T-helper 1 cell treated with Interleukin-12 subunit alpha and Interleukin-12 subunit beta and Interleukin-4 antibody, amounts not matched to agents 30 ng/mL and 1 ng/mL, for 36 hours (primary cell): ENCODE measurements at regions not wholly inside any gene's neighbourhood (a gene's known extent, or its start where the extent isn't known, plus 50 kb on each side); places are given as distances from the start of the nearest gene placed in this dataset.
"Not testable (repeated sequence)": the region's sequence is repeated elsewhere in the genome, so short reads cannot be mapped to it uniquely, and the experiment has no call there.

ENCODE experiments used
- intact Hi-C: fragments of 100-400 bp; cut with micrococcal nuclease; formaldehyde crosslinking; loops from one replicate; pipeline ENCODE4 v1.15.1; 2024

DNA sequence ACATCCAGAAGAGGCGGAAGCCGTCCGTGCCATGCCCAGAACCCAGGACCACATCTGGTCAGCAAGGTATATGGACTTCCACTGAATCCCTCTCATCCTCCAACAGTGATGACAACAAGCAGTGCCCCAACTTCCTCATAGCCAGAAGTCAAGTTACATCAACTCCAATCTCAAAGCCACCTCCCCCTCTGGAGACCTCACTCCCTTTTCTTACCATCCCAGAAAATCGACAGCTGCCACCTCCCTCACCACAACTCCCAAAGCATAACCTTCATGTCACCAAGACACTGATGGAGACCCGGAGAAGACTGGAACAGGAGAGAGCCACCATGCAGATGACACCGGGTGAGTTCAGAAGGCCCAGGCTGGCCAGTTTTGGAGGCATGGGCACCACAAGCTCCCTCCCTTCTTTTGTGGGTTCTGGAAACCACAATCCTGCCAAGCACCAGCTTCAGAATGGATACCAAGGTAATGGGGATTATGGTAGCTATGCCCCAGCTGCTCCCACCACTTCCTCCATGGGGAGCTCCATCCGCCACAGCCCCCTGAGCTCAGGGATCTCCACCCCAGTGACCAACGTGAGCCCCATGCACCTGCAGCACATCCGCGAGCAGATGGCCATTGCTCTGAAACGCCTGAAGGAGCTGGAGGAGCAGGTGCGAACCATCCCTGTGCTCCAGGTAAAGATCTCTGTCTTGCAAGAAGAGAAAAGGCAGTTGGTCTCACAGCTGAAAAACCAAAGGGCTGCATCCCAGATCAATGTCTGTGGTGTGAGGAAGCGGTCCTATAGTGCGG, 130.3 kb upstream of the DMRT1 start:
- intact Hi-C loops: no loop called here

DNA sequence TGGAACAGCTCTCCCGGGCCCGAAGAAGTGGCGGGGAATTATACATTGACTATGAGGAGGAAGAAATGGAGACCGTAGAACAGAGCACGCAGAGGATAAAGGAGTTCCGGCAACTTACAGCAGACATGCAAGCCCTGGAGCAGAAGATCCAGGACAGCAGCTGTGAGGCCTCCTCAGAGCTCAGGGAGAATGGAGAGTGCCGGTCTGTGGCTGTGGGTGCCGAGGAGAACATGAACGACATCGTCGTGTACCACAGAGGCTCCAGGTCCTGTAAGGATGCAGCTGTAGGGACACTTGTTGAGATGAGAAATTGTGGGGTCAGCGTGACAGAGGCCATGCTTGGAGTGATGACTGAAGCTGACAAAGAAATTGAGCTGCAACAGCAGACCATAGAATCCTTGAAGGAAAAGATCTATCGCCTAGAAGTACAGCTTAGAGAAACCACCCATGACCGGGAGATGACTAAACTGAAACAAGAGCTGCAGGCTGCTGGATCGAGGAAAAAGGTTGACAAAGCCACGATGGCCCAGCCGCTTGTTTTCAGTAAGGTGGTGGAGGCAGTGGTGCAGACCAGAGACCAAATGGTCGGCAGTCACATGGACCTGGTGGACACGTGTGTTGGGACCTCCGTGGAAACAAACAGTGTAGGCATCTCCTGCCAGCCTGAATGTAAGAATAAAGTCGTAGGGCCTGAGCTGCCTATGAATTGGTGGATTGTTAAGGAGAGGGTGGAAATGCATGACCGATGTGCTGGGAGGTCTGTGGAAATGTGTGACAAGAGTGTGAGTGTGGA, 129.5 kb upstream of the DMRT1 start:
- intact Hi-C loops: no loop called here

DNA sequence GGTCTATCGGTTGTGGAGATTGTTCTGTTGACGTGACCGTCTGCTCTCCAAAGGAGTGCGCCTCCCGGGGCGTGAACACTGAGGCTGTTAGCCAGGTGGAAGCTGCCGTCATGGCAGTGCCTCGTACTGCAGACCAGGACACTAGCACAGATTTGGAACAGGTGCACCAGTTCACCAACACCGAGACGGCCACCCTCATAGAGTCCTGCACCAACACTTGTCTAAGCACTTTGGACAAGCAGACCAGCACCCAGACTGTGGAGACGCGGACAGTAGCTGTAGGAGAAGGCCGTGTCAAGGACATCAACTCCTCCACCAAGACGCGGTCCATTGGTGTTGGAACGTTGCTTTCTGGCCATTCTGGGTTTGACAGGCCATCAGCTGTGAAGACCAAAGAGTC, 128.9 kb upstream of the DMRT1 start:
- intact Hi-C loops: no loop called here

DNA sequence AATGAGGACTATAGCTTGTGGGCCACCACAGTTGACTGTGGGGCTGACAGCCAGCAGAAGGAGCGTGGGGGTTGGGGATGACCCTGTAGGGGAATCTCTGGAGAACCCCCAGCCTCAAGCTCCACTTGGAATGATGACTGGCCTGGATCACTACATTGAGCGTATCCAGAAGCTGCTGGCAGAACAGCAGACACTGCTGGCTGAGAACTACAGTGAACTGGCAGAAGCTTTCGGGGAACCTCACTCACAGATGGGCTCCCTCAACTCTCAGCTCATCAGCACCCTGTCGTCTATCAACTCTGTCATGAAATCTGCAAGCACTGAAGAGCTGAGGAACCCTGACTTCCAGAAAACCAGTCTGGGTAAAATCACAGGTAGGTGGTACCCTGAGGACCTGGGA, 128.4 kb upstream of the DMRT1 start:
- intact Hi-C loops: no loop called here

DNA sequence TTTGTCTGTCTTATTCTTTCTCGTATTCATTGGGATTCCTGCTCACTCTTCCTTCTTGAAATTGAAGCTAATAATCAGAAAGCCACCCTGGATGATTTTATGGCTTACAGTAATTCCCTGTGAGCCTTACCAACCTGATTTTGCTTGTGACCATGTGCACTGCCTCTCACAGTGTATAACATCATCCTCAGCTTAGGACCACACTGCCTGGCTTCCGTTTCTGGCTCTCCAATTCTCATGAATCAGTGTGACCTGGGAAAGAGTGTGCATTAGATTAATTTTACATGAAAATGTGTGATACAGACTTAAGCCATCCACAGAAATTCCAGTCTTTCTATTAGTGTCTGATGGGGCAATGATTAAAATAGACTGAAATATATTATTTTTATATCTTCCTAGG, 126.8 kb upstream of the DMRT1 start:
- intact Hi-C loops: no loop called here

DNA sequence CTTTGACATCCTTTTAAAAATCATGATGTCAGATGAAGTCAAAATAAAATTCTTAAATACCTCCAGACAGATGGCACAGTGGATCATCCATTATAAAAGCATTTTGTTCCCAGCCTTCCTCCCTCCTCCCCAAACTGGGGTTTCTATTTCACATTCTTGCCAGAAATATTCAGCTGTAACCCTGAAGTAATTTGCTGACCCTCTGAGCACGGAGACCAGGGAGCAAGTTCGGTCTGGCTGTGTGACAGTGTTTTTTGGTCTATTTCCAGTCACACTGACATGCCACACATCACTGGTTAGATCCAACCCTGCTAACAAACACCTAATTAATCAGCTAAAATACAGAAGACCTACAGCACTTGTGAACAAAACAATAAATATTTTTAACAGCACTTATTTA, 126.2 kb upstream of the DMRT1 start:
- intact Hi-C loops: no loop called here

DNA sequence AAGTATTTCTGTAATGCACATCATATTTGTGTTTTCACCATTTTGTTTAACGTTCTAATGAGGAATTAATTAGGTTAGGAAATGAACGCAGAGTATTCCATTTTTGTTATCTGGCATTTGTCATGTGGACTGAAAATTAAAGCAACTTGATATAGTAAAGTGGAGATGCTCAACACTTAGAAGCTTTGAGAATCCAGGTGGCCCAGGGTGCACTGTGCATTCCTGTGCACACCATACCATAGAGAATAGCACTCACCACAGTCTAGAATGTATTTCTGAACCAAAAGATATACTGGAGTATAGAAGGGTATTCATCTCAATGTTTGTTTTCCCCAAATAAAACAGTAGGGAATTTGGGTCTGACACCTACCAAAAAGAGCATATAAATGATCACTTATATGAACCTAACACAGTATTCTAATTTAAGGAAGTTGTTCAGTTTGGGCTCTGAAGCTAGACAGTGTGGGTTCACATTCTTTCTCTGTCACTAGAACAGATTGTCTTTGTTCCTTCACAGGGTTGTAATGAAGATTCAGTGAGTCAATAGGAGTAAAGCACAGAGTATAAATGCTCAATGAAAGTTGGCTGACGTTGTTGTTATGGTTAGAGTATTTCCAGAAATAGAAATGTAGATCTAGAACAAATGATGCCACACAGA, 125.6 kb upstream of the DMRT1 start:
- intact Hi-C loops: no loop called here

DNA sequence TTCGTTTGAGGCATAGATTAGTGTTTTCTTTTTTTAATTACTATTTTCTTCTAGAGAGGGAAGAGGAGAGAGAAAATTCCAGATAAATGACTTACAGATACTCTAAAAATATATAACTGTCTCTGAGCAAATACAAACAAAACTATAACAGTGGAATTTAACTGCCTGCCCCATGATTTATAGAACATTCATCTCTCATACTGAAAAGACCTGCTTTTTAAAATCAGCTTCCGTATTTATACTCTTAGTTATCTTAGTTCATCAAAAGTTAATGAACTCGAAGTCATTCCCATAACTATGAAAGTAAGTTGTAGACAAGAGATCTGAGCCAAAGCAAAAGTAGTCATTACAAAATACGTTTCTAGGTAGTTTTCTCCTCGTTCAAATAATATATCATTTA, 123.8 kb upstream of the DMRT1 start:
- intact Hi-C loops: no loop called here

DNA sequence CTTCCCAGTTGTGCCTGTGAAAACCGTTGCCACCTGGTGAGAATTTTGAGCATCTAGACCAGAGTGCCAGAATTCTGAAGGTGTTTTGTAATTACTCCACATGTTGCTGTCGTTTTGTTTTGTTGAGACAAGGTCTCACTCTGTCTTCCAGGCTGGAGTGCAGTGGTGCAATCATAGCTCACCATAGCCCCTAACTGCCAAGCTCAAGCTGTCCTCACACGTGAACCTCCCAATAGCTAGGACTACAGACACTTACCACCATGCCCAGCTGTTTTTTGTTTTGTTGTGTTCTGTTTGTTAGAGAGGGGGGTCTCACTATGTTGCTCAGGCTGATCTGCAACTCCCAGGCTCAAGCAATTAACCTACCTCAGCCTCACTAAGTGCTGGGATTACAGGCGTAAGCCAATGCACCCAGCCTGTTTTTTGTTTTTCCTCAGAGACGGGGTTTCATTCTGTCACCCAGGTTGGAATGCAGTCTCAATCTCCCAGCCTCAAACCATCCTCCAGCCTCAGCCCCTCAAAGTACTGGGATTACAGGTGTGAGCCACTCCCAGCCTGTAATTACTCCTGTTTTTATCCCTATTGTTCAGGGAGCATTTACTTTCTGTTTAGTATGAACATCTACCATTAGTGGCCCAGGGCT, 121.1 kb upstream of the DMRT1 start:
- intact Hi-C loops: no loop called here

DNA sequence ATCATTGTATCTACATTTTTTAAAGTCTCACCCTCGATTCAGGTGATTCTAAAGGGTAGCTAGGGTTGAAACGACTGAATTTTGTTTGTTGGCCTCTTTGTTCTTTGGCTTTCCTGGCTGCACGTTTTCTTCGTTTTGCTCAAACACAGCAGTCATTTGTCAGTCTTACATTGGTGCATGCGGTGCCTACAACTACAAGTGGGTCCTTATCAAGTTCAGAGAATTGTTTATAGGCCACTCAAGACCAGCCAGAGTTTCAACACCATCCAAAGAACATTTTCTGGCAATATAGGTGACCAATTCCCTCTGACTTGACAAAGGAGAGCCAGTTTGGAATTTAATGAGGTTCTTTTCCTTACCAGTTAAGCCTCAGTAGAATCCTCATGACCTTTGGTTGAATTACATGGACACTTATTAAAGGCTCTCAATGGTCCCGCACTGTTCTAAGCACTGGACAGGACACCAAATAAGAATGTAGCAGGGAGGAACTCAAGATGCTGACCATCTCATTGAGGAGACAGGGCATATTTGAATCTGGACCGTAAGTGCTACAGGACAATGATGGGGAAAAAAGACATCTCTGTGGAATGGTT, 119.0 kb upstream of the DMRT1 start:
- intact Hi-C loops: no loop called here

DNA sequence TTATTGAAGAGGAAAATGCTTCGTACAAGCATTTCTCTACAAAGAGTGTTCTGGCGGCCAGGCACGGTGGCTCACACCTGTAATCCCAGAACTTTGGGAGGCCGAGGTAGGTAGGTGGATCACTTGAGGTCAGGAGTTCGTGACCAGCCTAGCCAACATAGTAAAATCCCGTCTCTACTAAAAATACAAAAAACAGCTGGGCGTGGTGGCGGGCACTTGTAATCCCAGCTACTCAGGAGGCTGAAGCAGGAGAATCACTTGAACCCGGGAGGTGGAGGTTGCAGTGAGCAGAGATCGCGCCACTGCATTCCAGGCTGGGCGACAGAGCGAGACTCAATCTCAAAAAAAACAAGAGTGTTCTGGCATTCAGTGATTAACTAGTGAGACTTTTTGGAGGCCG, 117.0 kb upstream of the DMRT1 start:
- intact Hi-C loops: not testable (repeated sequence)

DNA sequence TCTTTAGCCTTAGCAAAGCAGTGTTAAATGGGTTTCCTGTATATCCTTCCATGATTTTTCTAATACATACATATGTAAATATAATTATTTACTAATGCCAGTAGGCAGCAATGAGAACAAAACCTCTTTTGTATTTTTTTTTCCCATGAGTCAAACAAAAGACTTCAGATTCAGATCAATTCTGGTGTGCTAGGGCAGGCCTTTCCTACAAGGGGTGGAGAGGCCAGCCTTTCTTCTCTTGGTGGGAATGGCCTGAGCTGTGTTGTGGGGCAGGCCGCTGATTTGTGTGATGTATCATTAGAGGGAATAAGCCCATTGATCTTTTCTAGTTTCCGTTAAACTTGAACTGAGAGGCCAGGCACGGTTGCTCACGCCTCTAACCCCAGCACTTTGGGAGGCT, 115.5 kb upstream of the DMRT1 start:
- intact Hi-C loops: no loop called here

DNA sequence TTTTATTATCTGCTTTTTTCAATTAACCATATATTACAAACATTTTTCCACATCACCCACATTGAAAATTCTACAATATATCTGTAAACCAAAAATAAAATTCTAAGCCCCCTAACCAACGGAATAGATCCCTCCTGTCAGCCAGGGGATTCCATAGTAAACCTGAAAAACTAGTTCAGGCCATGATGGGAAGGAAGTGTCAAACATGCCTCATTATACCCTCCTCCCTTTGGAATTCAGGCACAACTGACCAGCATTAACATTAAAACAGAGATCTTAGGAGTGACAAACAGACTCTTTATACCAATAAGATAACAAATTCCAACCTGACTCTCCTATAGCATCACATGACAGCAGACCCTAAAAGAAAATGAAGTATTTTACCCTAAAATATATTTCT, 113.7 kb upstream of the DMRT1 start:
- intact Hi-C loops: no loop called here

DNA sequence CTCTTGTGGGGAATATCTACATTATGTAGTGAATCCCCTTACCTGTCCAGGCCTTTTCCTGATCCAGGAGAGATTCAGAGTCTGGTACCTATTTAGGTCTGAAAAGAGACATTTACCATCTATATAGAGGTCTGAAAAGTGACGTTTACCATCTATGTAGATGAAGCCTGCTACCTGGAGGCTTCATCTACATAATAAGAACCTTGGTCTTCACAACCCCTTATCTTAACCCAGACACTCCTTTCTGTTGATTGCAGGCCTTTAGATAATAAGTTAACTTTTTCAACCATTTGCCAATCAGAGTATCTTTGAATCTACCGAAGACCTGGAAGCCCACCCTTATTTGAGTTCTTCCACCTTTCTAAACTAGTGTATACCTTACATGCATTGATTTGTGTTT, 113.0 kb upstream of the DMRT1 start:
- intact Hi-C loops: no loop called here

DNA sequence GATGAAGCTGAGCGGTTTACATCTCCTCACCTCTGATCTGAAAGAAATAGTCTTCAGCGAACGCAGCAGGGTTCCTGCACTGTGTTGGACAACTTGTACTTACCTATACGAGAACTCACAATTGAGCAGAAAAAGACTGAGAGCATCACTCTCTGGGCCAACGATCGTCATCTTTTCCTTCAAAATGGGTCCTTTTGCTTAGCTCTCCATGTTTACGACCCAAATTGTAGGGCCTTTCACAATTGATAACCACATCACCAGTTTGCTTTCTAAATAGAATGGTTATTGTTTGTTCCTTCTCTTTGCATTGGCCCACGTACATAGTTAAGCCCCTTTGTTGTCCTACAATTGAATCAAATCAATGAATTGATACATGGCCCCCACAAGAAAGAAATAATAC, 110.0 kb upstream of the DMRT1 start:
- intact Hi-C loops: no loop called here

DNA sequence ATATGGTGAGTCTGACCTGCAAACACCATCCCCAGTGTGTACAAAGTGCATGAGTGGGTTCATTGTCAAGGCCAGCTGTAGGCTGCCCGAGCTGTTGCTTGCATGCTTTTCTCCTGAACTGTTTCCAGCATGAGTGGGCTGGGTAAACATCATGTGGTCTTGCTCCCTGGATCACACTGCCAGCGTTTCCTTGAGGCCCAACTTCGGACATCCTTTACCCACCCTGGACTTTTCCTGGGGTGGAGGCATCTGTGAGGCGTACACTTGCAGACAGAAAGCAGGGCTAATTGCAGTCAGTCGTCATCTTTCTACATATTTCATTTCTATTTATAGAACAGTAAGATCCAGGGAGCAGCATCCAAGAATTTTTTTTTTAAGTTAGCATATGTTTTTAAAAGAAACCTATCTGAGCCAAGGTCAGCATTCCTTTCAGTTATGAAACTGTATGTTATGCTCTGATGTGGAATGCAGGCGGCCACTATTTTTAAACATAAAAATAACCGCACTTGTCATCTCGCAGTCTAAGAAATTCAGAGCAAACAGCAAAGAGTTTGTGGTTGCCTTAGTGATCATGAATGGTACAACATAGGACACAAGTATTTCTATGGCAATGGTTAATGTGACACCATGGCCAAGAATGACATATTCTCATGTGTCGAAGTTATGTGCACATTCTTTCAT, 106.5 kb upstream of the DMRT1 start:
- intact Hi-C loops: no loop called here

DNA sequence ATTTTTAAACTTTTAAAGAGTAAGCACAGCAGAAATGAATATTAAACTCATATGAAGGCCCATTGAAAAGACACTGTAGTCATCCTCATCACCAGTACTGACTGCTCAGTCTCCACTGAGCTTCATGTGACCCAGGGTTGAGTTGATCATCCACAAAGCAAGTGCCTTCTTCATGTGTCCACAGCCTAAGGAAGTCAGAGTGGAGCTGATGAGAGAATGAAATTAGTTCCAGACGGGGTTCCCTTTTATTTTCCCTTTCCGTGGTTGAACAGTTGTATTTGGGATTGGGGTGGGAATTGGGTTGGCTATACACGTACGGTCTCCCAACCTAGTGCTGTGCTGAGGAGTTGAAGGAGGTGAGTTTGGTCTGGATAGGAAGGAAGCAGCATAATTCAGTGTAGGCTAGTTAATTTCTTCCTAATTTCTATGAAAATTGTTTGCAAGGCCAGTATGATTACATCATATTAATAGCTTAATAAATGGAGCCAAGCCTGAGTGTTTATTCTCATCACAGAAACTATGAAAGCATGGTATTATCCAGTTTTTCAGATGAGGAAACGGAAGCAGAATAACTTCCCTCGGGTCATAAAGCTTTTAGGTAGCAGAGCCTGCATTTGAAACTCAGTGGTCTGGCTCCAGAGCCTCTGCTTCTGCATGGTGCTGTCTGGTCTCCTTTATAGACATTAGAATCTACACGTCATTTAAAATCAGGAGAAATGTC, 103.9 kb upstream of the DMRT1 start:
- intact Hi-C loops: no loop called here

DNA sequence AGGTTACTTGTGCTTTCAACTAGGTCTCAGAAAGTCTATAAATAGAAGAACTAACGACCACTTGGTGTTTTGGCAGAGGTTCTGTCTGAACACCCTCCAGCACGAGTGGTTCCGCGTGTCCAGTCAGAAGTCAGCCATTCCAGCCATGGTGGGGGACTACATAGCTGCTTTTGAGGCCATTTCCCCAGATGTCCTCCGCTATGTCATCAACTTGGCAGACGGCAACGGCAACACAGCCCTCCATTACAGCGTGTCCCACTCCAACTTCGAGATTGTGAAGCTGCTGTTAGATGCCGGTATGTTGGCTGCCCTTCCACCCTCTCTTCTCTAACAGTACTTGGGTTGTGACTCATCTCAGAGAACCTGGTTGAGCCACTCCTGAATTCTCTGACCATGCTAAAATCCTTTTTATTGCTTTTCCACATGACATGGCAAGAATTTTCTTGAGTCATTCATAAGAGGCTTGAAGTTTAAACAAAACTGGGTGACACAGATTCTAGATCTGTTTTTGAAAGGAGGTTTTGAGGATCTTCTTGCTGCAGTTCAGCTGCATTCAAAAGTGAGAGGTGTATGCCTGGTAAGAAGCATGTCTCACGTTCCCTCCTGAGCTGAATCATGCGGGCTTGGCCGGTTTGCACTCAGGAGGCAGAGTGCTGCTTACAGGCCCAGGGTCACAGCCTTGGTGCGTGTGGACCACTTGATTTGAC, 103.1 kb upstream of the DMRT1 start:
- intact Hi-C loops: no loop called here

DNA sequence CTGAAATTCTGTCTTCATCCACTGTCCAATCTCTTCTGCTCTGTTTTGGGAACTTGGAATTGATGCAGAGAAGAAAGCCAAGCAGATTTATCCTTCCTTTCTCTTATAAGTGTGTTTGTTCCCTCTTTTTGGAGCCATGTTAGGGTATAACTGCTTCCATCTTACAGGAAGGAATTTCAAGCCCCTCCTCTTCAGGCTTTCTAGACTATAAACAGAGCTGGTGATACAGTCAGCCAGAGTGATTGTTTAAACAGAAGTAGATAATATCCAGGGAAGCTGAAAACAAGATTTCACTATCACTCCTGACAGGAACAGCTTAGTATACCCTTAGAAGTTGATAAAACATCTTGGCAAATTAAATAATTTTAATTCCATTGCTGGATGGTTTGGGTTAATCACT, 102.1 kb upstream of the DMRT1 start:
- intact Hi-C loops: no loop called here

DNA sequence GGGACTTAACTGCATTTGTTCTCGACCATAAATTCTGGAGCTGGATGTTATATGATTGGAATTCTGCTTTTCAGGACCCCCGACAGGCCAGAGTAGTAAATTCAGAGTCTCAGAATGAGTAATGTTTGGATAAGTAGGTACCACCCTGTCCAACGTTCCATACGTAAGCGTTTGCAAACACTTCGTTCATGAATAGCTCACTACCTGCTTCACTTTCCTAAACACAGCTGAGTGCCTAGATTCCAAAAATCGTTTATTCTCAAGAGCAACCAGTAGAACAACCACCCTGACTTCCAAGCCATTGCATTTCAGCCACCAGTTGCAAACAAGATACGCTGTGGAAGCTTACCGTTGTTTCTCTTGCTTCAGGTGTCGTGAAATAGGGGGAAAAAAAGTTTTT, 101.3 kb upstream of the DMRT1 start:
- intact Hi-C loops: no loop called here
